ENCODE measurements at regions not wholly inside any gene's neighbourhood (a gene's known extent, or its start where the extent isn't known, plus 50 kb on each side); places are given as distances from the start of the nearest gene placed in this dataset.

DNA sequence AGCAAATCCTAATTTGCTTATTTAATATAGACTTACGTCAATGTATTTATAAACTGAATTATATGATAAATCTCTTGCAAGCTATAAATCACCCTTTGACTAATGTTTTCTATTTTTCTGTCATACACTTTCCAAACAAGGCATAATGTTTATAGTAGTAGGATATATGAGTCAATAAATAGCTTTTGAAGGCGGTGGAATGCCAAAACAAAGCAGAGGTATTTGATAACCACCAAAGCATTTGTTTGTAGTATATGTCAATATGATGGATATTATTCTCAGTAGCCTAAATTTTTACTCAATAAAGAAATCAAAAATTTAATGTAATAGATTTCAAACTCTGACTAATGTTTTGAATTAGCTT is 1354.6 kb downstream of the HACE1 start:
- TF ChIP-seq TAF1 (IDR thresholded peaks at IDR 0.05; ENCODE audit: control insufficient read depth, extremely low read depth, insufficient read depth, low read length, severe bottlenecking): no peak
- TF ChIP-seq, protein P1, sequence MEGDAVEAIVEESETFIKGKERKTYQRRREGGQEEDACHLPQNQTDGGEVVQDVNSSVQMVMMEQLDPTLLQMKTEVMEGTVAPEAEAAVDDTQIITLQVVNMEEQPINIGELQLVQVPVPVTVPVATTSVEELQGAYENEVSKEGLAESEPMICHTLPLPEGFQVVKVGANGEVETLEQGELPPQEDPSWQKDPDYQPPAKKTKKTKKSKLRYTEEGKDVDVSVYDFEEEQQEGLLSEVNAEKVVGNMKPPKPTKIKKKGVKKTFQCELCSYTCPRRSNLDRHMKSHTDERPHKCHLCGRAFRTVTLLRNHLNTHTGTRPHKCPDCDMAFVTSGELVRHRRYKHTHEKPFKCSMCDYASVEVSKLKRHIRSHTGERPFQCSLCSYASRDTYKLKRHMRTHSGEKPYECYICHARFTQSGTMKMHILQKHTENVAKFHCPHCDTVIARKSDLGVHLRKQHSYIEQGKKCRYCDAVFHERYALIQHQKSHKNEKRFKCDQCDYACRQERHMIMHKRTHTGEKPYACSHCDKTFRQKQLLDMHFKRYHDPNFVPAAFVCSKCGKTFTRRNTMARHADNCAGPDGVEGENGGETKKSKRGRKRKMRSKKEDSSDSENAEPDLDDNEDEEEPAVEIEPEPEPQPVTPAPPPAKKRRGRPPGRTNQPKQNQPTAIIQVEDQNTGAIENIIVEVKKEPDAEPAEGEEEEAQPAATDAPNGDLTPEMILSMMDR (IDR thresholded peaks at IDR 0.05 in 2 of 3, conservative IDR thresholded peaks at IDR 0.05 in 1 of 3; ENCODE audit: insufficient read depth in 2 of 3, low read depth in 1 of 3, low read length in 3 of 3): no peak
- TF ChIP-seq ZNF3 (CRISPR knock-in tag; IDR thresholded peaks at IDR 0.05): no peak
- TF ChIP-seq, protein P2, sequence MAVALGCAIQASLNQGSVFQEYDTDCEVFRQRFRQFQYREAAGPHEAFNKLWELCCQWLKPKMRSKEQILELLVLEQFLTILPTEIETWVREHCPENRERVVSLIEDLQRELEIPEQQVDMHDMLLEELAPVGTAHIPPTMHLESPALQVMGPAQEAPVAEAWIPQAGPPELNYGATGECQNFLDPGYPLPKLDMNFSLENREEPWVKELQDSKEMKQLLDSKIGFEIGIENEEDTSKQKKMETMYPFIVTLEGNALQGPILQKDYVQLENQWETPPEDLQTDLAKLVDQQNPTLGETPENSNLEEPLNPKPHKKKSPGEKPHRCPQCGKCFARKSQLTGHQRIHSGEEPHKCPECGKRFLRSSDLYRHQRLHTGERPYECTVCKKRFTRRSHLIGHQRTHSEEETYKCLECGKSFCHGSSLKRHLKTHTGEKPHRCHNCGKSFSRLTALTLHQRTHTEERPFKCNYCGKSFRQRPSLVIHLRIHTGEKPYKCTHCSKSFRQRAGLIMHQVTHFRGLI (CRISPR knock-in tag; IDR thresholded peaks at IDR 0.05): no peak
- TF ChIP-seq, protein P3, sequence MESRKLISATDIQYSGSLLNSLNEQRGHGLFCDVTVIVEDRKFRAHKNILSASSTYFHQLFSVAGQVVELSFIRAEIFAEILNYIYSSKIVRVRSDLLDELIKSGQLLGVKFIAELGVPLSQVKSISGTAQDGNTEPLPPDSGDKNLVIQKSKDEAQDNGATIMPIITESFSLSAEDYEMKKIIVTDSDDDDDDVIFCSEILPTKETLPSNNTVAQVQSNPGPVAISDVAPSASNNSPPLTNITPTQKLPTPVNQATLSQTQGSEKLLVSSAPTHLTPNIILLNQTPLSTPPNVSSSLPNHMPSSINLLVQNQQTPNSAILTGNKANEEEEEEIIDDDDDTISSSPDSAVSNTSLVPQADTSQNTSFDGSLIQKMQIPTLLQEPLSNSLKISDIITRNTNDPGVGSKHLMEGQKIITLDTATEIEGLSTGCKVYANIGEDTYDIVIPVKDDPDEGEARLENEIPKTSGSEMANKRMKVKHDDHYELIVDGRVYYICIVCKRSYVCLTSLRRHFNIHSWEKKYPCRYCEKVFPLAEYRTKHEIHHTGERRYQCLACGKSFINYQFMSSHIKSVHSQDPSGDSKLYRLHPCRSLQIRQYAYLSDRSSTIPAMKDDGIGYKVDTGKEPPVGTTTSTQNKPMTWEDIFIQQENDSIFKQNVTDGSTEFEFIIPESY (CRISPR knock-in tag; IDR thresholded peaks at IDR 0.05): no peak
- TF ChIP-seq ZNF282 (CRISPR knock-in tag; IDR thresholded peaks at IDR 0.05): no peak
- TF ChIP-seq, protein P4, sequence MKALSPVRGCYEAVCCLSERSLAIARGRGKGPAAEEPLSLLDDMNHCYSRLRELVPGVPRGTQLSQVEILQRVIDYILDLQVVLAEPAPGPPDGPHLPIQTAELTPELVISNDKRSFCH (CRISPR knock-in tag; IDR thresholded peaks at IDR 0.05): no peak
- TF ChIP-seq, protein P4 (tag; IDR thresholded peaks at IDR 0.05): no peak
- no peak for TF ChIP-seq ZNF274 (IDR thresholded peaks at IDR 0.05; ENCODE audit: borderline replicate concordance, low read depth, low read length)
